Spinal cord (tissue), 10 donors: ENCODE measurements at regions not wholly inside any gene's neighbourhood (a gene's known extent, or its start where the extent isn't known, plus 50 kb on each side); places are given as distances from the start of the nearest gene placed in this dataset. TPM values are rescaled to one million over a fixed set of nuclear protein-coding genes. Genes with fewer than 3 reads are reported as not detected.

Source experiments
- DNase-seq, 6 donors: peaks; one replicate each; pipeline versions ENCODE4 v3.0.0 to v3.0.0-alpha.2; 2013 to 2015; ENCODE audit warnings: low spot score in 6 of 6, low read depth in 4 of 6
- H3K27ac ChIP-seq: one replicate; pipeline ENCODE4 v1.5.1; 2013; ENCODE audit warnings: low read depth, low read length, control low read depth
- H3K27me3 ChIP-seq: one replicate; pipeline ENCODE4 v1.6.1; 2013; ENCODE audit warnings: low read length; ENCODE audit not compliant: control insufficient read depth, insufficient read depth
- H3K36me3 ChIP-seq: one replicate; pipeline ENCODE4 v1.6.1; 2013; ENCODE audit warnings: low read length; ENCODE audit not compliant: control insufficient read depth, insufficient read depth
- H3K4me1 ChIP-seq: one replicate; pipeline ENCODE4 v1.6.1; 2013; ENCODE audit warnings: low read length; ENCODE audit not compliant: control insufficient read depth, insufficient read depth
- H3K4me3 ChIP-seq: one replicate; pipeline ENCODE4 v1.5.1; 2013; ENCODE audit warnings: low read depth, low read length, control low read depth
- H3K9me3 ChIP-seq: one replicate; pipeline ENCODE4 v1.6.1; 2013; ENCODE audit warnings: low read length; ENCODE audit not compliant: control insufficient read depth, insufficient read depth
- WGBS: methylation state at CpG from one replicate; pipeline ENCODE4 v1.1.5; 2013; ENCODE audit warnings: missing lambda C conversion rate; ENCODE audit not compliant: insufficient coverage; 5-methylcytosine and 5-hydroxymethylcytosine counted together
- small RNA-seq: library from RNA; depleted of rRNA; stranded (forward); fragments of <200 nt; gene quantifications from one replicate; pipeline ENCODE3, GENCODE V24; 2014; ENCODE audit warnings: low replicate concordance
- donor health status: healthy.

GRCh38 chr18:57297306-57297705 is 55.1 kb upstream of the ST8SIA3 start:
- DNase-seq = no peak
- Histone ChIP-seq H3K4me3 (no peak overlapping the region), H3K36me3 (no peaks in the 10 kb centered on the region), H3K9me3 (no peaks in the 10 kb centered on the region), H3K27ac (no peak overlapping the region), H3K27me3 (peaks cover 2% of the 10 kb centered on the region), H3K4me1 (peaks cover 6% of the 10 kb centered on the region)
- WGBS = 83% methylated on average over 2 of the region's 7 CpGs

DNA sequence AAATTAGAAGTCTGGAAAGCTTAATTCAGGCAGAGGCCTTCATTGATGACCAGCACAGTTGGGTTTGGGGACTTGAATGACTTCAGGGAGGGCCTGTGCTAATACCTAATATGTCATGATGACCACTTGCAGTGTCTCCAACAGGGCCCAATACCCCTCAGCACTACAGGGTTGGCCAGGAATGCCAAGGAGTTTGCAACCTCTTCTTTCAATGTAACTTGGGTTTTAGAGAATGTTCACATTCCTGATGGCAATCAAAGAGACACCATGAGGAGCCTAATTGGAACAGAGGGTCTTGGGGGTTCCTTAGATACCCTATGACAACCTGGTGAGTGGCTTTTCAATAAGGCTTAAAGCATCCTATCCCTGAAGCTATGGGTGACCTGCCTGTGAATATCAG is 52.4 kb upstream of the ST8SIA3 start:
- Histone ChIP-seq H3K27ac (no peak overlapping the region), H3K36me3 (no peaks in the 10 kb centered on the region), H3K4me3 (no peak overlapping the region), H3K27me3 (peaks cover 6% of the 10 kb centered on the region), H3K4me1 (peaks cover 6% of the 10 kb centered on the region), H3K9me3 (no peaks in the 10 kb centered on the region)
- no peak for DNase-seq

DNA sequence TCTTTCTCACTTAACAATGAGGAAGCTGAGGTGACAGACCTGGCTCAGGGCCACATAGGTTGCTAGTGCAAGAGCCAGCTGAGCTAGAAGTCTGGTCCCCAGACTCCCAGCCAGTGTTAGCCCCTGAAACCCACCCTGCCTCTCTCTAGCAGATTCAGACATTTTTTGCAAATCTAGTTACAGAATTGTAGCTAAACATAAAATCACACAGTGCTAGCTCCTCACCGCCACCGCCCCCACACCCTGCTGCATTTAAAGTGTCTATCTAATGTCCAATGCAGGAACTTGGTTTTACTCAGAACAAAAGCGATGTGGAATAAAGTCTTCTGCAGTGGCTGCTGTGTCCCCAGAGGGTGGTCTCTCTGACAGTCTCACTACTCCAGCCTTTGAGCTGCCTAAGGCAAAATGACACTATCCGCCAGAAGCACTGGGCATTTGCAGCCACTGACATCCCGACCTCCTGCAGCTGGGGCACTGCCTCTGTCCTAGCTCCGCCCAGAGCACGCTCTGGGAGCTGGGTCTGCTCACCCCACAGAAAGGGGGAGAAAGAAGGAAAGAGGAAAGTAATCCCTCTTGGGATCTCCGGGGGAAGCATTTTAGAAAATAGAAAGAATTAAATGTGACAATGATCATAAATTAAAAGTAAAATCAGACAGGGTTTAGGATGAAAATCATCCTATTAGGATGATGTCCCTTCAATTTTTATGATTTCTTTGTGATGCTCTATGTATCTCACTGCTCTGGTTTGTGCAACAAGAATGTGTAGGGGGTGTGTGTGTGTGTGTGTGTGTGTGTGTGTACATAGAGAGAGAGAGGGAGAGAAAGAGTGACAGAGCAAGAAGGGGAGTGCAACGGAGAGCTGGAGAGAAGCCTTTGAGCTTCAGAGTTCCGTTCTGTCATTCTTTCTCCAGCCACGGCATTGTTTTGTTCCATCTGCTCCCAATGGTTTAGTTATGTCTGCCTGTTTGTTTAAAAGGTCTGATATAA is 50.5 kb upstream of the ST8SIA3 start:
- H3K4me1 ChIP-seq = peaks cover 6% of the 10 kb centered on the region
- H3K27ac ChIP-seq = no peak overlapping the region
- H3K9me3 ChIP-seq = no peaks in the 10 kb centered on the region
- 52% methylated on average over 8 of the region's 11 CpGs for WGBS
- H3K4me3 ChIP-seq = no peak overlapping the region
- DNase-seq = peak in 1 of 6 donors; percentile 32
- peaks cover 6% of the 10 kb centered on the region for H3K27me3 ChIP-seq
- H3K36me3 ChIP-seq = no peaks in the 10 kb centered on the region

Small RNAs in the stretch of these regions (small RNA-seq; reads per million reads assigned to genes)
- not detected for gene RNU6-737P
